ENCODE measurements at regions not wholly inside any gene's neighbourhood (a gene's known extent, or its start where the extent isn't known, plus 50 kb on each side); places are given as distances from the start of the nearest gene placed in this dataset.

DNA sequence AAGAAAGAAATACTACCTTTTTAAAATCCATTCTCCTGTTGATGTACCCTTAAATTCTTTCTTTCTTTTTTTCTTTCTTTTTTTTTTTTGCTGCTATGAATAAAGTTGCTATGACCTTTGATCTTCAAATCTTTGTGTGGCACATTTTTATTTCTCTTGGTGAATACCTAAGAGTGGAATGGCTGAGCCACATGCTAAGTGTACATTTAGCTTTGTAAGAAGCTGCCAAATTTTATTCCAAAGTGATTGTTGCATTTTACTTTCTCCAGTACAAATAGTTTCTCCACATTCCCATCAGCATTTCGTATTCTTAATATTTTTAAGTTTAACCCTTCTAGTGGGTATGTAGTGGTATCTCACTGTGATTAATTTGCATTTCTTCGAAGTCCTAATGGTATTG lies 88.8 kb upstream of the RAB27B start:
- TF ChIP-seq, protein P1, sequence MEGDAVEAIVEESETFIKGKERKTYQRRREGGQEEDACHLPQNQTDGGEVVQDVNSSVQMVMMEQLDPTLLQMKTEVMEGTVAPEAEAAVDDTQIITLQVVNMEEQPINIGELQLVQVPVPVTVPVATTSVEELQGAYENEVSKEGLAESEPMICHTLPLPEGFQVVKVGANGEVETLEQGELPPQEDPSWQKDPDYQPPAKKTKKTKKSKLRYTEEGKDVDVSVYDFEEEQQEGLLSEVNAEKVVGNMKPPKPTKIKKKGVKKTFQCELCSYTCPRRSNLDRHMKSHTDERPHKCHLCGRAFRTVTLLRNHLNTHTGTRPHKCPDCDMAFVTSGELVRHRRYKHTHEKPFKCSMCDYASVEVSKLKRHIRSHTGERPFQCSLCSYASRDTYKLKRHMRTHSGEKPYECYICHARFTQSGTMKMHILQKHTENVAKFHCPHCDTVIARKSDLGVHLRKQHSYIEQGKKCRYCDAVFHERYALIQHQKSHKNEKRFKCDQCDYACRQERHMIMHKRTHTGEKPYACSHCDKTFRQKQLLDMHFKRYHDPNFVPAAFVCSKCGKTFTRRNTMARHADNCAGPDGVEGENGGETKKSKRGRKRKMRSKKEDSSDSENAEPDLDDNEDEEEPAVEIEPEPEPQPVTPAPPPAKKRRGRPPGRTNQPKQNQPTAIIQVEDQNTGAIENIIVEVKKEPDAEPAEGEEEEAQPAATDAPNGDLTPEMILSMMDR (IDR thresholded peaks at IDR 0.05) = no peak
- TF ChIP-seq EZH2 (IDR thresholded peaks at IDR 0.05; ENCODE audit: borderline replicate concordance, insufficient read depth, low read depth, low read length, poor library complexity, severe bottlenecking) = no peak
